ENCODE measurements at regions not wholly inside any gene's neighbourhood (a gene's known extent, or its start where the extent isn't known, plus 50 kb on each side); places are given as distances from the start of the nearest gene placed in this dataset.

DNA sequence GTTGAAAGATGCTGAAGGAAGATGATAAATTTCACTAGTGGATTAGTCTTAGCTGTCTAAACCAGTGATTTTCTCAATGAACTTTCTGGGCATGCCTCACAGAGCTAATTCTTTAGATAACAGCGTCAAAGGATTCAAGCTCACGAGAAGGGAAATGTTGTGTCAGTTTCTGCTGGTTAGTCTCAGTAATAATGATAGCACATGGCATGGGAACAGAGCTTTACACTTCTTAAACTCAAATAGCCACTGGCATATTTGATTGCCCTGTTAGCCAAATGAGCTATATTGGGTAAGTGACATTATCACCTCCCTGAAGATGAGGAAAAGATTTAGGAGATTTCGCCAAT is 139.3 kb upstream of the NR3C1 start:
- no peak for TF ChIP-seq EZH2 (IDR thresholded peaks at IDR 0.05; ENCODE audit: low read length)
- Histone ChIP-seq H2AFZ (ENCODE audit: control insufficient read depth, low read length) (no peak overlapping the region), H3K4me1 (ENCODE audit: control insufficient read depth, extremely low read depth, insufficient read depth, low read length) (peaks cover 28% of the 10 kb centered on the region), H3K27me3 (ENCODE audit: control insufficient read depth, extremely low read depth, insufficient read depth, low read length) (no peaks in the 10 kb centered on the region), H3K9ac (ENCODE audit: control insufficient read depth, extremely low read depth, insufficient read depth, low read length) (no peak overlapping the region), H3K27ac (ENCODE audit: control insufficient read depth, insufficient read depth, low read length) (no peak overlapping the region), H3K79me2 (ENCODE audit: control insufficient read depth, insufficient read depth, low read length) (no peaks in the 10 kb centered on the region), H3K4me3 (ENCODE audit: control insufficient read depth in 2 of 3, extremely low read depth in 1 of 3, insufficient read depth in 2 of 3, low read depth in 1 of 3, low read length in 3 of 3) (no peak overlapping the region), H3K36me3 (ENCODE audit: control insufficient read depth in 2 of 2, extremely low read depth in 1 of 2, insufficient read depth in 2 of 2, low read length in 2 of 2) (no peaks in the 10 kb centered on the region), H4K20me1 (ENCODE audit: control insufficient read depth, extremely low read depth, insufficient read depth, low read length) (no peaks in the 10 kb centered on the region), H3K9me3 (ENCODE audit: control insufficient read depth, low read depth, low read length) (peaks cover 3% of the 10 kb centered on the region), H3K4me2 (ENCODE audit: control insufficient read depth, extremely low read depth, insufficient read depth, low read depth, low read length) (no peak overlapping the region), H3K9me1 (ENCODE audit: control insufficient read depth, extremely low read depth, insufficient read depth, low read length) (no peaks in the 10 kb centered on the region)
- dilution Hi-C loops (cut with MboI; ENCODE audit: extremely low pct_ligation_motif_present, low sequenced_read_pairs) = no loop called here
- no peak for DNase-seq (ENCODE audit: low read depth, low spot score)
- no peak for FAIRE-seq

DNA sequence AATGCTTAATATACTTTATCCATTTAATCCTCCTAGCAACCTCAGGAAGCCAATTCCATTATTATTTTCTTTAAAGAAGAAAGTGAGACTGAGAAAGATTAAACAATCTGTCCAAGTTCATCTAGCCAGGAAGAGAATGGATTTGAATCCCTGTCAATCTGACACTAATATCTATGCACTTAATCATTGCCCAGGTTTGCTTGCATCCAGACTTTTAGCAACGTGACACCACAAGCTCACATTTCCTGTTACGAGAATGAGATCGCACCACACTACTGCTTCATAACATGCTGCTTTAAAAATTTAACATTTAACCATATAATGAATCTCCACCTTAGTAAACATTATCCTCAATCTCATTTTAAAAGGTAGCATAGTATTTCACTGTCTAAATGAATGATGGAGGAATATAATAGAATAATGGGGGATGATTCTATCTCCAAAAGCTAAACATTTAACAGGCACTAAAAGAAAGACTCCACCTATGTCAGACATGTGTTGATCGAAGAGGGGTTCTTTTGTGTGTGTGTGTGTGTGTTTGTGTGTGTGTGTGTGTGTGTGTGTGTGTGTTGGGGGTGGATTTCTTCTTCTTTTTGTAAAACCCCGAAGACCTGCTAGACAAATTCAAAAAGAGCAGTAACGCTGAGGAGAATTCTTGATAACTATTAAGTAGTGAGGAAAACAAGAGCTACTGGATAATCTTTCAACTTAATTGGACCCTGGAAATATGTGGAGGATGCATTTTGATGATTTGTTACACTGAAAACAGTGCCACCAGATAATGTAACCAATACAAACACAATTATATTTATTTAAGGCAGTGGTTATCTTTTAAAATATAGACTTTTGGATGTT is 138.7 kb upstream of the NR3C1 start:
- Histone ChIP-seq H2AFZ (ENCODE audit: control insufficient read depth, low read length) (peak overlapping the region; percentile 67), H3K36me3 (ENCODE audit: control insufficient read depth in 2 of 2, extremely low read depth in 1 of 2, insufficient read depth in 2 of 2, low read length in 2 of 2) (no peaks in the 10 kb centered on the region), H3K79me2 (ENCODE audit: control insufficient read depth, insufficient read depth, low read length) (no peaks in the 10 kb centered on the region), H3K9me1 (ENCODE audit: control insufficient read depth, extremely low read depth, insufficient read depth, low read length) (no peaks in the 10 kb centered on the region), H3K27ac (ENCODE audit: control insufficient read depth, insufficient read depth, low read length) (peak overlapping the region; percentile 15), H3K27me3 (ENCODE audit: control insufficient read depth, extremely low read depth, insufficient read depth, low read length) (no peaks in the 10 kb centered on the region), H3K9me3 (ENCODE audit: control insufficient read depth, low read depth, low read length) (peaks cover 3% of the 10 kb centered on the region), H4K20me1 (ENCODE audit: control insufficient read depth, extremely low read depth, insufficient read depth, low read length) (no peaks in the 10 kb centered on the region), H3K9ac (ENCODE audit: control insufficient read depth, extremely low read depth, insufficient read depth, low read length) (no peak overlapping the region), H3K4me3 (ENCODE audit: control insufficient read depth in 2 of 3, extremely low read depth in 1 of 3, insufficient read depth in 2 of 3, low read depth in 1 of 3, low read length in 3 of 3) (no peak overlapping the region), H3K4me1 (ENCODE audit: control insufficient read depth, extremely low read depth, insufficient read depth, low read length) (peaks cover 23% of the 10 kb centered on the region), H3K4me2 (ENCODE audit: control insufficient read depth, extremely low read depth, insufficient read depth, low read depth, low read length) (peak overlapping the region; percentile 62)
- no peak for TF ChIP-seq EZH2 (IDR thresholded peaks at IDR 0.05; ENCODE audit: low read length)
- TF ChIP-seq, protein P1, sequence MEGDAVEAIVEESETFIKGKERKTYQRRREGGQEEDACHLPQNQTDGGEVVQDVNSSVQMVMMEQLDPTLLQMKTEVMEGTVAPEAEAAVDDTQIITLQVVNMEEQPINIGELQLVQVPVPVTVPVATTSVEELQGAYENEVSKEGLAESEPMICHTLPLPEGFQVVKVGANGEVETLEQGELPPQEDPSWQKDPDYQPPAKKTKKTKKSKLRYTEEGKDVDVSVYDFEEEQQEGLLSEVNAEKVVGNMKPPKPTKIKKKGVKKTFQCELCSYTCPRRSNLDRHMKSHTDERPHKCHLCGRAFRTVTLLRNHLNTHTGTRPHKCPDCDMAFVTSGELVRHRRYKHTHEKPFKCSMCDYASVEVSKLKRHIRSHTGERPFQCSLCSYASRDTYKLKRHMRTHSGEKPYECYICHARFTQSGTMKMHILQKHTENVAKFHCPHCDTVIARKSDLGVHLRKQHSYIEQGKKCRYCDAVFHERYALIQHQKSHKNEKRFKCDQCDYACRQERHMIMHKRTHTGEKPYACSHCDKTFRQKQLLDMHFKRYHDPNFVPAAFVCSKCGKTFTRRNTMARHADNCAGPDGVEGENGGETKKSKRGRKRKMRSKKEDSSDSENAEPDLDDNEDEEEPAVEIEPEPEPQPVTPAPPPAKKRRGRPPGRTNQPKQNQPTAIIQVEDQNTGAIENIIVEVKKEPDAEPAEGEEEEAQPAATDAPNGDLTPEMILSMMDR (optimal IDR thresholded peaks at IDR 0.05 in 1 of 3, IDR thresholded peaks at IDR 0.05 in 1 of 3, conservative IDR thresholded peaks at IDR 0.05 in 1 of 3; ENCODE audit: extremely low read depth in 1 of 3, insufficient read depth in 2 of 3, low read length in 3 of 3) = no peak
- dilution Hi-C loops (cut with MboI; ENCODE audit: extremely low pct_ligation_motif_present, low sequenced_read_pairs) = no loop called here
- peak; percentile 88 for FAIRE-seq
- DNase-seq (ENCODE audit: low read depth, low spot score) = no peak

DNA sequence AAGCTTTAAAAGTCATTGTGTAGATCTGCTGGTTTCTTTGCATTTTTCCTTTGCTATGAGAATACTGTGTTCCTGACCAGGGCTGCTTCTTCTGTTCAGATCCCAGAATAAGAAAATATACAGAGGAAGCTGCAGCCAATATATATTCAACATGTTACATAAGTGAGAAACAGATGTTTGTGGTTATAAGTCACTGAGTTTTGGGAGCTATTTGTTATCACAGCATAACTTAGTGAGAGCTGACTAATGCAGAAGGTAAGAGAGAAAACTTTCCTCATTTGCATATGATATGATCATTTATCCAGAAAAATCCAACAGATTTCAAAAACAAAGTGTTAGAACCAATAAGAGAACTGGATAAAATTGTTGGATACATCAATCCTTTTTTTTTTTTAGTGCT is 136.3 kb upstream of the NR3C1 start:
- Histone ChIP-seq H4K20me1 (ENCODE audit: control insufficient read depth, extremely low read depth, insufficient read depth, low read length) (no peaks in the 10 kb centered on the region), H3K79me2 (ENCODE audit: control insufficient read depth, insufficient read depth, low read length) (no peaks in the 10 kb centered on the region), H3K9ac (ENCODE audit: control insufficient read depth, extremely low read depth, insufficient read depth, low read length) (no peak overlapping the region), H3K9me1 (ENCODE audit: control insufficient read depth, extremely low read depth, insufficient read depth, low read length) (no peaks in the 10 kb centered on the region), H3K9me3 (ENCODE audit: control insufficient read depth, low read depth, low read length) (peaks cover 3% of the 10 kb centered on the region), H3K4me1 (ENCODE audit: control insufficient read depth, extremely low read depth, insufficient read depth, low read length) (peaks cover 35% of the 10 kb centered on the region), H3K27ac (ENCODE audit: control insufficient read depth, insufficient read depth, low read length) (no peak overlapping the region), H3K27me3 (ENCODE audit: control insufficient read depth, extremely low read depth, insufficient read depth, low read length) (no peaks in the 10 kb centered on the region), H3K4me3 (ENCODE audit: control insufficient read depth in 2 of 3, extremely low read depth in 1 of 3, insufficient read depth in 2 of 3, low read depth in 1 of 3, low read length in 3 of 3) (no peak overlapping the region), H3K4me2 (ENCODE audit: control insufficient read depth, extremely low read depth, insufficient read depth, low read depth, low read length) (no peak overlapping the region), H2AFZ (ENCODE audit: control insufficient read depth, low read length) (no peak overlapping the region), H3K36me3 (ENCODE audit: control insufficient read depth in 2 of 2, extremely low read depth in 1 of 2, insufficient read depth in 2 of 2, low read length in 2 of 2) (no peaks in the 10 kb centered on the region)
- TF ChIP-seq, protein P1 (optimal IDR thresholded peaks at IDR 0.05 in 1 of 3, IDR thresholded peaks at IDR 0.05 in 1 of 3, conservative IDR thresholded peaks at IDR 0.05 in 1 of 3; ENCODE audit: extremely low read depth in 1 of 3, insufficient read depth in 2 of 3, low read length in 3 of 3) = no peak
- no peak for TF ChIP-seq EZH2 (IDR thresholded peaks at IDR 0.05; ENCODE audit: low read length)
- dilution Hi-C loops (cut with MboI; ENCODE audit: extremely low pct_ligation_motif_present, low sequenced_read_pairs) = no loop called here
- DNase-seq (ENCODE audit: low read depth, low spot score) (no peak), FAIRE-seq (no peak)
